ENCODE measurements at regions not wholly inside any gene's neighbourhood (a gene's known extent, or its start where the extent isn't known, plus 50 kb on each side); places are given as distances from the start of the nearest gene placed in this dataset.

- H3K27ac Mint-ChIP-seq, result no peak overlapping the region
- peaks cover 0 to 11% (median 9%) of the 10 kb centered on the region in 3 donors for H3K9me3 Mint-ChIP-seq
- H3K36me3 Mint-ChIP-seq, result no peaks in the 10 kb centered on the region
- no peaks in the 10 kb centered on the region for H3K27me3 Mint-ChIP-seq
- H3K4me3 Mint-ChIP-seq, result no peak overlapping the region
- H3K4me1 Mint-ChIP-seq, result no peaks in the 10 kb centered on the region
These were observed 121.3 kb downstream of the PPP1R3A start for GRCh38 chr7:113797420-113798010.

- H3K4me1 Mint-ChIP-seq, result no peaks in the 10 kb centered on the region
- peaks cover 1 to 11% (median 9%) of the 10 kb centered on the region in 3 donors for H3K9me3 Mint-ChIP-seq
- H3K36me3 Mint-ChIP-seq, result no peaks in the 10 kb centered on the region
- no peak overlapping the region for H3K27ac Mint-ChIP-seq
- no peak overlapping the region for H3K4me3 Mint-ChIP-seq
- no peaks in the 10 kb centered on the region for H3K27me3 Mint-ChIP-seq
These were observed 122.3 kb downstream of the PPP1R3A start for GRCh38 chr7:113796557-113796956.

- Mint-ChIP-seq H3K27ac (no peak overlapping the region), H3K27me3 (no peaks in the 10 kb centered on the region), H3K36me3 (no peaks in the 10 kb centered on the region), H3K4me1 (no peaks in the 10 kb centered on the region), H3K4me3 (no peak overlapping the region), H3K9me3 (peaks cover 2 to 10% (median 9%) of the 10 kb centered on the region in 3 donors)
These were observed 124.2 kb downstream of the PPP1R3A start for GRCh38 chr7:113794573-113794972.

GRCh38 chr7:113793171-113793570, 125.6 kb downstream of the PPP1R3A start:
- Mint-ChIP-seq H3K27me3 (no peaks in the 10 kb centered on the region), H3K27ac (no peak overlapping the region), H3K4me1 (no peaks in the 10 kb centered on the region), H3K4me3 (no peak overlapping the region), H3K9me3 (peaks cover 2 to 10% (median 9%) of the 10 kb centered on the region in 3 donors), H3K36me3 (no peaks in the 10 kb centered on the region)

- Mint-ChIP-seq H3K9me3 (peaks cover 2 to 9% (median 7%) of the 10 kb centered on the region in 3 donors), H3K4me3 (no peak overlapping the region), H3K27ac (no peak overlapping the region), H3K27me3 (no peaks in the 10 kb centered on the region), H3K36me3 (no peaks in the 10 kb centered on the region), H3K4me1 (no peaks in the 10 kb centered on the region)
These were observed 128.8 kb downstream of the PPP1R3A start for GRCh38 chr7:113790025-113790424.

GRCh38 chr7:113787106-113787505, 131.7 kb downstream of the PPP1R3A start:
- Mint-ChIP-seq H3K9me3 (peaks cover 0 to 2% (median 0%) of the 10 kb centered on the region in 3 donors), H3K27me3 (no peaks in the 10 kb centered on the region), H3K4me3 (no peak overlapping the region), H3K36me3 (no peaks in the 10 kb centered on the region), H3K4me1 (peaks cover 0 to 3% (median 0%) of the 10 kb centered on the region in 3 donors), H3K27ac (no peak overlapping the region)

- H3K4me1 Mint-ChIP-seq, result peaks cover 0 to 3% (median 0%) of the 10 kb centered on the region in 3 donors
- no peak overlapping the region for H3K4me3 Mint-ChIP-seq
- H3K9me3 Mint-ChIP-seq, result no peaks in the 10 kb centered on the region
These were observed 133.9 kb downstream of the PPP1R3A start for GRCh38 chr7:113784956-113785355.

GRCh38 chr7:113784316-113784715, 134.5 kb downstream of the PPP1R3A start:
- H3K4me3 Mint-ChIP-seq, result no peak overlapping the region
- no peaks in the 10 kb centered on the region for H3K36me3 Mint-ChIP-seq
- H3K4me1 Mint-ChIP-seq, result peaks cover 0 to 3% (median 0%) of the 10 kb centered on the region in 3 donors
- no peaks in the 10 kb centered on the region for H3K27me3 Mint-ChIP-seq
- no peaks in the 10 kb centered on the region for H3K9me3 Mint-ChIP-seq
- H3K27ac Mint-ChIP-seq, result no peak overlapping the region

More at GRCh38 chr7:113784956-113785355, 133.9 kb downstream of the PPP1R3A start:
- Mint-ChIP-seq H3K36me3 (no peaks in the 10 kb centered on the region), H3K27me3 (no peaks in the 10 kb centered on the region), H3K27ac (no peak overlapping the region)

- Mint-ChIP-seq H3K27me3 (no peaks in the 10 kb centered on the region), H3K27ac (no peak overlapping the region), H3K4me1 (peaks cover 0 to 3% (median 0%) of the 10 kb centered on the region in 3 donors), H3K36me3 (no peaks in the 10 kb centered on the region), H3K4me3 (no peak overlapping the region), H3K9me3 (no peaks in the 10 kb centered on the region)
These were observed 135.4 kb downstream of the PPP1R3A start for GRCh38 chr7:113783403-113783802.

- H3K4me3 Mint-ChIP-seq, result no peak overlapping the region
- no peaks in the 10 kb centered on the region for H3K4me1 Mint-ChIP-seq
- H3K36me3 Mint-ChIP-seq, result no peaks in the 10 kb centered on the region
- H3K9me3 Mint-ChIP-seq, result no peaks in the 10 kb centered on the region
- no peak overlapping the region for H3K27ac Mint-ChIP-seq
- H3K27me3 Mint-ChIP-seq, result no peaks in the 10 kb centered on the region
These were observed 143.0 kb downstream of the PPP1R3A start for GRCh38 chr7:113775804-113776203.

GRCh38 chr7:113775401-113775800, 143.4 kb downstream of the PPP1R3A start:
- no peak overlapping the region for H3K27ac Mint-ChIP-seq
- no peak overlapping the region for H3K4me3 Mint-ChIP-seq
- no peaks in the 10 kb centered on the region for H3K4me1 Mint-ChIP-seq
- H3K36me3 Mint-ChIP-seq, result no peaks in the 10 kb centered on the region
- no peaks in the 10 kb centered on the region for H3K9me3 Mint-ChIP-seq
- no peaks in the 10 kb centered on the region for H3K27me3 Mint-ChIP-seq

GRCh38 chr7:113774182-113774807, 144.5 kb downstream of the PPP1R3A start:
- Mint-ChIP-seq H3K9me3 (peaks cover 0 to 2% (median 0%) of the 10 kb centered on the region in 3 donors), H3K36me3 (no peaks in the 10 kb centered on the region), H3K4me1 (peaks cover 0 to 2% (median 0%) of the 10 kb centered on the region in 3 donors), H3K27ac (no peak overlapping the region), H3K27me3 (no peaks in the 10 kb centered on the region), H3K4me3 (no peak overlapping the region)

GRCh38 chr7:113770146-113770738, 148.6 kb downstream of the PPP1R3A start:
- no peak overlapping the region for H3K4me3 Mint-ChIP-seq
- no peak overlapping the region for H3K27ac Mint-ChIP-seq
- H3K36me3 Mint-ChIP-seq, result no peaks in the 10 kb centered on the region
- peaks cover 0 to 3% (median 2%) of the 10 kb centered on the region in 3 donors for H3K9me3 Mint-ChIP-seq
- H3K27me3 Mint-ChIP-seq, result no peaks in the 10 kb centered on the region
- peaks cover 0 to 2% (median 0%) of the 10 kb centered on the region in 3 donors for H3K4me1 Mint-ChIP-seq

GRCh38 chr7:113768387-113768786, 150.4 kb downstream of the PPP1R3A start:
- H3K36me3 Mint-ChIP-seq, result no peaks in the 10 kb centered on the region
- no peaks in the 10 kb centered on the region for H3K27me3 Mint-ChIP-seq
- H3K4me3 Mint-ChIP-seq, result no peak overlapping the region
- peaks cover 0 to 2% (median 0%) of the 10 kb centered on the region in 3 donors for H3K4me1 Mint-ChIP-seq
- no peak overlapping the region for H3K27ac Mint-ChIP-seq
- H3K9me3 Mint-ChIP-seq, result peaks cover 0 to 3% (median 2%) of the 10 kb centered on the region in 3 donors

GRCh38 chr7:113764401-113765035, 154.3 kb downstream of the PPP1R3A start:
- H3K9me3 Mint-ChIP-seq, result peaks cover 0 to 3% (median 3%) of the 10 kb centered on the region in 3 donors
- no peaks in the 10 kb centered on the region for H3K36me3 Mint-ChIP-seq
- H3K27me3 Mint-ChIP-seq, result no peaks in the 10 kb centered on the region
- H3K27ac Mint-ChIP-seq, result no peak overlapping the region
- peaks cover 0 to 2% (median 0%) of the 10 kb centered on the region in 3 donors for H3K4me1 Mint-ChIP-seq
- H3K4me3 Mint-ChIP-seq, result no peak overlapping the region
